ENCODE measurements at regions not wholly inside any gene's neighbourhood (a gene's known extent, or its start where the extent isn't known, plus 50 kb on each side); places are given as distances from the start of the nearest gene placed in this dataset.

DNA sequence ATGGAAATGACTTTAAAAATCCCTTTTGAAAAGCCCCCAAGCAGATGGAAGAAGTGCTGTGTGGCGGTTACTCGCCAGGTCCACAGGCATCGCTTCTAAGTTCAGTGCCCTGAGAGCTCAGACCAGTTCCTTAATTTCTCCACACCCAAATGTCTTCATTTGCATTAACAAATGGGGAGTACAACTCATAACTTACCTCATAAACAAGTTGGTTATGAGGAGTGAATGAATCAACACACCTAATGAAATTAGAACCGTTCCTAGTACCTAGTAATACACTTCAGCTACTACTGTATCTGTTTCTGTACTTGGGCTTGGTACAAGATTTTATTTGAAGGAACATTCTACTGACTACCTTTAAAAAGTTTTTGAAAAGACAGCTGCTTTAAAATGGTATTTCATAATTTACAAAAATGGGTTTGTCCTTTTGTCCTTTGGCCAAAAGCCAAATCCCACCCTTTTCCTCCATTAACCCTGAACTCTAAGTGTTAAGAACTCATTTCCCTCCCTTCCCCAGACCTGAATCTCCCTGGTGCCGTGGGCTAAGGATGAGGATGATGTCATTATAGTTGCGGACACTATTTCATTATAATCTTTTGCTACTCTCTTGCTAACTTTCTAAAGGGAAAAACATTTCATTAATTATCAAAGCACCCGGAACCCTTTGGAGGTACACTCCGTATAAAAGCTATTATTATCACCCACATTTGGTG lies 221.5 kb upstream of the CELF2 start:
- DNase-seq: no peak
- intact Hi-C loops (cut with DNase I): loop anchor here in 1 of 2 donors (10.0 kb wide), 1 partner anchor 239 kb away; no protein-coding TSS in a partner anchor
- ATAC-seq: peak; percentile 53 to 72

DNA sequence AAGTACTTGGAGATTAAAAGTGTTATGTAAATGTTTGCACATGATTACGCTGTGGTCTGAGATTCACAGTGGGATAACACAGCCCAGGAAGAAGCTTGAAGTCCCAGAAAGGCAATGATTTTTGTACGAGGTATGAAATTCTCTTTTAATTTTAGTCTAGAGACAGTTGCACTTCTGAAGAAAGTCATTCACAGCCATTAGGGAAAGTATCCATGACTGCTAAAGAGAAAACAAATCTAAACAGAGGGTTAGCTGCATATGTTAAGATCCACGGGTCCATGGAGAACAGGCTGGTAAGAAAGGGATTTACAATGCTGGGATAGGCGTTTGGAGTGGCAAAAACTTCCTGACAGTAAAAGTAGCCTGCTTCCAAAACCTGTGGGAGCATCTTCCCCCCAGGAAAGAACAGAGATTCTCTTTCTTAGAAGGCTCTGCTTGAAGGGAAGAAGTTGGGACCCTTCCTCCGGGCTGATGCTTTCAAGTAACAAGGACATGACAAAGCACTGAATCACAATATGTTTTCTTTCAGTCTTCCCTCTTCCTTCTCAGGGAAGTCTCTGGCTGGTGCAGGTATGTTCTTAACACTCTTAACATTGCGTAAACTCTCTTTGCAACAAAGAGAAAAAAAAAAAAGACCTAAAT lies 220.8 kb upstream of the CELF2 start:
- intact Hi-C loops (cut with DNase I): loop anchor here in 1 of 2 donors (10.0 kb wide), 1 partner anchor 238 kb away; no protein-coding TSS in a partner anchor
- ATAC-seq: peak in 1 of 2 donors; percentile 72
- no peak for DNase-seq

DNA sequence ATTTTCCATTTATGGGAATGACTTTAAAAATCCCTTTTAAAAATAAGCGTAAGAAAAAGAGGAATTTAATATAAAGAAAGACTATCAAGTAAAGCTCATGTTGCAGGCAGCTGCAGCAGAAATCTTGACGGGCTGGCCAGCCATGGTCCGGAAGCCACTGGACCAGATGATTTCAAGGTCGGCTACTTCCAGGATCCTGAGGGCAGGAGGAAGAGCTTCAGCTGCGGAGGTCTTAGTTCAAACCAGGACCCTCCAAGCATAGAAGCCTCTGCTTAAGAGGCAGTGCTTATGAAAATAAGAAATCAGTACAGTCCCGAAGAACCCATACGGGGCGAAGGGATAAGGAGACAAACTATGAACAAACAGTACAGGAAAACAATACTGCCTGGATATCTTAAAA lies 220.2 kb upstream of the CELF2 start:
- DNase-seq: no peak
- peak in 1 of 2 donors; percentile 31 for ATAC-seq
- intact Hi-C loops (cut with DNase I): loop anchor here in 1 of 2 donors (10.0 kb wide), 1 partner anchor 237 kb away; no protein-coding TSS in a partner anchor

DNA sequence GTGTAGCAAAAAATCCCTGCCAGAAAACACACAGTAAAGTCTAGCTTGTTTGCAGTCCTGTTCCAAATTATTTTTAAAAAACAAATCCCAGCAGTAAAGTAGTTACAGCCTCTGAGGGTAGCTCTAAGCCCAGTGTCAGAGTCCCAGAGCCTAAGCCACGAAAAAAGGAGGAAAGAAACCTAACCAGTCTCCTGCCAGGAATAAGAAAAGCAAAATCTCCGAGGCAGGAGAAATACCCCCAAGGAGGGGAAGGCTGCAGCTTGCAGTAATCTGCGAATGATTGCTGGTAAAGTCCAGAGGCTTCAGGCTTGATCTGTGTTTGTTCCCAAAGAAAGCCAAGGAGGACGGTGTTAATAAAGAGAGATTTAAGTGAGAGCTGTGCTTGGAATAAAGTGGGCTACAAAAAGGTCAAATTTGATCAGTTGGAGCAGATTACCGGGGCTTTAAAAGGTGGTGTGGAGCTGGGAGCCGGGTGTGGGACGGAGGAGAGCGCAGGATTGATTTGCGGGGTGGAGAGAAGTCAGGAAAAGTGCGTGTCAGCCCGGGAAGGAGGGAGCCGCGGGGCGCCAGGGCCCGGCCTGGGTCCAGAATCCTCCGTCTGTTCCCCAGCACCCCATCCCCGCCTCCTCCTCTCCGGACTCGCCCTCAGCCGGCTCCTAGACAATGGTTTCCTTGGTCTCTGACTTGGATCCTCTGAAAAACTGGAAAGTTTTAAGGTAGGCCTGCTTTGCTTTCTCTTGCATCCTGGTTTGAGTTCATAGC lies 219.4 kb upstream of the CELF2 start:
- DNase-seq (peak; percentile 39), ATAC-seq (peak; percentile 23 to 60)
- intact Hi-C loops (cut with DNase I): loop anchor here in 1 of 2 donors (10.0 kb wide), 1 partner anchor 237 kb away; no protein-coding TSS in a partner anchor

DNA sequence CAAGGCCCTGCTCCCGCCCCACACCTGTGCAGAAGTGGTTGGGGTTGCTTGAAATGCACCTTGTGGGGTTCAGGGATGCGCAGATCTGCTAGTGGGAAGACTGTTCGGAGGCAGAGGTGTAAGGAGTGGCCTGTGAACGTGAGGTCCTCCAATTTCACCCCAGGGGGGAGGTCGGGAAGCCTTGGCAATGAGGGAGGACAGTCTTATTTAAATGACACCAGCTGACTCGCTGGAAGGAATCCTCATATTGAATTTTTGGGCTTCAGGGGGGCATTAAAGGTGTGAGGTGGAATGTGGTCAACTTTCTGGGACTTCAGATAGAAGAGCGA lies 218.8 kb upstream of the CELF2 start:
- intact Hi-C loops (cut with DNase I): loop anchor here in 1 of 2 donors (10.0 kb wide), 1 partner anchor 236 kb away; no protein-coding TSS in a partner anchor
- DNase-seq (no peak), ATAC-seq (peak; percentile 1 to 8)

DNA sequence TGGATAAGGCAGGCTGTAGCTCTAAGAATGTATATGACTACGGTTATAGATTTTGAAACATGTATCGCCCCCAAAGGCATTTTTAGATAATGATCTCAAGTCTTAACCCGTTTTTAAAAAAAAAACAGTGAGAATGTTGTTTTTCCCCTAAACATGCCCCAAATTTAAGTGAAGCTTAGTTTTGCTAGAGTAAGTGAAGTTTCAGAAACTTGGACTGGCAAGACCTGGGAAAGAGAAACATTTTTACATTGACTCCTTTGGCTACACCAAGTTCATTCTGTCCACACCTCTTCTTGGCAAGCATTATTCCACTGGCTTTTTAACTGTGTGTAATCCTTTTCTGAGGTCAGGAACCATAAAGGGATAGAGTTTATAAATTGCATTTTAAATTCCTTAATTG lies 216.7 kb upstream of the CELF2 start:
- intact Hi-C loops (cut with DNase I): loop anchor here in 1 of 2 donors (5.0 kb wide), 1 partner anchor 111 kb away; no protein-coding TSS in a partner anchor
- ATAC-seq: no peak
- DNase-seq: no peak

DNA sequence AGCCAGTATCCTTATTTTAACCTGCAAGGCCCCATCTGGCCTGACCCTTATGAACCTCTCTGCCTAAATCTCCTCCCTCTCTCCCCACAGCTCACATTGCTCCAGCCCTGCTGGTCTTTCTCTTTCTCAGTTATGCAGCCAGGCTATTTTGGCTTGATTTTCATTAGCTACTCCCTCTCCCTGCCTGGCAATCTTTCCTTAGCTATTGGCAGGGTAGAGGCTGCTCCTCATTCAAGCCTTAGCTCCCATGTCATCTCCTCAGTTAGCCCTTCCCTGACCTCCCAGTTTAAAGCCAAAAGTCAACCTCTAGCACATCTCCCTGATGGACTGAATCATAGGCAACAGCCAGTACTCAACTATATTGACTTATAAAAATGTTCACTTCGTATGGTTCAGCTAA lies 214.4 kb upstream of the CELF2 start:
- intact Hi-C loops (cut with DNase I): loop anchor here in 1 of 2 donors (5.0 kb wide), 1 partner anchor 109 kb away; no protein-coding TSS in a partner anchor
- DNase-seq (peak; percentile 40), ATAC-seq (peak; percentile 89 to 90)

DNA sequence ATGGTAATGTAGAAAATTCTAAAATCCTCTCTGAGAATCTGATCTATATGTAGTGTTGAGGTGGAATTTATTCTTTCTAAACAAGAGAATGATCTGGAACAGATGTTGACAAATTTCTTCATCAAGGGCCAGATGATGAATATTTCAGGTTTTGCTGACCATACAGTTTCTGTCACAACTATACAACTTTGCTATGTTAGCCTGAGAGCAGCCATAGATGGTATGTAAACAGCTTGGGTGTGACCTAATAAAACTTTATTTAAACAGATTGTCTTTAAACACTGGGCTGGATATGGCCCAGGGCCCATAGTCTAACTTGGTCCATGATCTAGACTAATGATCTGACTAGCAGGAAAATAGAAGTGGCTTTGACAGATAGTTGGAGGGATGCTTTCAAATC lies 213.6 kb upstream of the CELF2 start:
- no peak for DNase-seq
- intact Hi-C loops (cut with DNase I): loop anchor here in 1 of 2 donors (5.0 kb wide), 1 partner anchor 108 kb away; no protein-coding TSS in a partner anchor
- no peak for ATAC-seq

DNA sequence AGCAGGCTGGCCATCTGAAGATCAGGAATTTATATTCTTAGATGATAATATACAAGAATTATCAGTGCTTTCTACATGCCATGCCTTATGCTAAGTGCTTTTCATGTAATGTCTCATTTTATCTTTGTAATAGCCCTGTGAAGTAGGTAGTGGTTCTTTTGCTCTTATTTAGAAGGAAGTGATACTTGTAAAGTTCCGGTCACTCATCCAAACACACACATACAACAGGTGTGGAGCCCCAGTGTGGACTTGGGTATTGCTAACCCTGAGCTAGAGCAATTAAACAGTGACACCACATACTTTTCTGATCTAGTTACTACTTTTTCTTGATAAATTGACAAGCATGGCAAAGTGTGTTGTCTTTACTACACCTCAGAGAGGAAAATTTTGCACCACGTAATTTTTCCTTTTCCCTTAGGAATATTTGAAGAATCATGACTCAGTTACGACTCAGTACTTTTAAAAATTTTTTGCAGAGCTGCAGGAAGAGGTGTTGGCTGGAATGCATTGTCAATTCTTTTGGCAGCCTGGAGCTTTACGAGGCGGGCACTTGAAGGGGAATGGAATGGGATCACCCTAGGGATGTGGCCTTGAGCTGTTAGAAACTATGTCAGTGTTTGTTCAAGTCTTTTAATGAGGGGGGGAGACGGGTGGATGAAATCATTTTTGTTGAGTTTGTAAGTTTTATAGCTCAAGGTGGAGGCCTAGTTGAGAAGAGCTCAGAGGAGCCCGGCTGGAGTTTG lies 212.5 kb upstream of the CELF2 start:
- no peak for DNase-seq
- peak; percentile 17 to 56 for ATAC-seq
- intact Hi-C loops (cut with DNase I): loop anchor here in 1 of 2 donors (5.0 kb wide), 1 partner anchor 107 kb away; no protein-coding TSS in a partner anchor

DNA sequence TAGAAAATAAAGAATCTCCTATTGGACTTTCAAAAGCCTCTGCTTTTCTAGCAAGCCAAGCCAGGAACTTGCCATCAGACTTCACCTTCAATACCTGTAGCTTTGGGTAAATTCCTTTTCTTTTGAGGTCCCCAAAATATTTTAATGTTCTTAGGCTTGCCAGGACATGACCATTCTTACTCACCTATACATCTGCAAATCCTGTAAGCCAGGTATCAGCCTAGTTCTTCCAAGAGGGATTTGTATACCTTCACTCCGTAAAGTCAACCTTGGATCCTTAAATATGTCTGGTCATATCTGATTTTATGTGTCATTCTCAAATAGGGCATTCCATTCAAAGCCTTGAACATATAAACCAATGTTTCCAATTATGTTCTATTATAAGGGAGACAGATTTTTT lies 210.6 kb upstream of the CELF2 start:
- no peak for DNase-seq
- intact Hi-C loops (cut with DNase I): no loop called here
- no peak for ATAC-seq

DNA sequence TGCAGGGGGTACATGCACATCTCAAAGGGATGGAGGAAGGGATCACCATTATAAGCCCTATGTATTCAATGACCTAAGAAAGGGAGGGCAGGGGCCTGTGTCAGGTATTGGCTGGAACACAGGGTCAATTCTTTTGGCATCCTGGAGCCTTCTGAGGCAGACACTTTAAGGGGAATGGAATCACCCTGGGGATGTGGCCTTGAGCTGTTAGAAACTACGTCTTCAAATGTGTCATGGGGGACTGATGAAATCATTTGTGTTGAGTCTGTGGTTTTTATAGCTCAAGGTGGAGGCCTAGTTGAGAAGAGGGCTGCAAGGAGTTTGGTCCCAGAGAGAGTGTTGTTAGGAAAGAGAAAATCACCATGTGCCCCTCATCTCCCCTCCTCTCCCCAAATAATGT lies 206.1 kb upstream of the CELF2 start:
- intact Hi-C loops (cut with DNase I): no loop called here
- ATAC-seq: no peak
- DNase-seq: no peak

DNA sequence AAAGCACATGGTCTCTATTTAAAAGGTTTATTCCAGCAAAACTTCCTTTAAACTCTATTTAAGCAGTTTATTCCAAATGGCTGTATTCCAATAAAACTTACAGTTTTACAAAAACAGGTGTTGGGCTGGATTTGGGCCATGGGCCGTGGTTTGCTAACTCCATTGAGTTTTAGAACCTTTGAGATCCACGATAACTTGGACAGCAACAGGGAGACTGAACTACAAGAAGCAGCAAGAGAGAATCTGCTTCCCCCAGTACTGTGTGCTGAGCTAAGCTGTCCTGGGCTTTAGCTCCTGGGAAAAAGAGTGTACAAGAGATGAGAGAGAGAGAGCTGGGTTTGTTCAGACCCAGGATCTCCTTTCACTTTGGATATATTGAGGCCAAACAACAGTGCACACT lies 204.0 kb upstream of the CELF2 start:
- no peak for ATAC-seq
- intact Hi-C loops (cut with DNase I): no loop called here
- no peak for DNase-seq

DNA sequence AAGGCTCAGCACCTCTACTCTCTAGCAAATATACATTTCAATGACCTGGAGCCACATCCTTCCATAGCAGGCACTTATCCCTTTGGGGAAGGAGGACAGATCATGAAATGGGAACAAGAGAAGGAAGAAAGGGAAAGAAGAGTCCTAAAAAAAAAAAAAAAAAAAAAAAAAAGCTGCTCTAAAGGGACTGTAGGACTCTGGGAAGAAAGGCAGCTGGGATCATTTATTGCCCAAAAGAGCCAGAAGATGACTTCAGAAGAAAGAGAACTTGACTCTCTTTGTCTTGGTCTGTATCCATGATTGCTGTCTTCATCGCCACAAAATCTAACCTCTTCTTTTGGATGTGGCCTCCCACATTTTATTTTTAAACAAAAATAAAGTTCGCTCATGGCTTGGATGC lies 203.6 kb upstream of the CELF2 start:
- ATAC-seq (no peak), DNase-seq (no peak)
- intact Hi-C loops (cut with DNase I): no loop called here

DNA sequence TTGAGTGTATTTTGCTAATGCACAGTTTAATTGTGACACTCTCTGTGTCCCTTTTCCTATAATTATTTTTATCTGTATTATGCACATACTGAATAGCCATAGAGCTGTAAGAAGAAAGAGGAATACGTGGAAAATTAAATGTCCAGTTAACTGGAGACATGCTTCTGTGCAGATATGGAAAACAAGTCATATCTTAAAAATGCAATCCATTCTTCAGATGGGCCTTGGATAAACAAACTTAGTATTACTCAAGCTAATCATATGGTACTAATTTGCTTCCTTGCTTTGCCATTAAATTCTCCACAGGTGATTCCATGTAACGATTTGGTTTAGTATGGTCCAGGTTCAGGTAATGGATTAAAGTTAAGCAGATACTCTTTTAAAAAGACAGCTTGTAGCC lies 201.2 kb upstream of the CELF2 start:
- DNase-seq: no peak
- ATAC-seq: no peak
- intact Hi-C loops (cut with DNase I): no loop called here

DNA sequence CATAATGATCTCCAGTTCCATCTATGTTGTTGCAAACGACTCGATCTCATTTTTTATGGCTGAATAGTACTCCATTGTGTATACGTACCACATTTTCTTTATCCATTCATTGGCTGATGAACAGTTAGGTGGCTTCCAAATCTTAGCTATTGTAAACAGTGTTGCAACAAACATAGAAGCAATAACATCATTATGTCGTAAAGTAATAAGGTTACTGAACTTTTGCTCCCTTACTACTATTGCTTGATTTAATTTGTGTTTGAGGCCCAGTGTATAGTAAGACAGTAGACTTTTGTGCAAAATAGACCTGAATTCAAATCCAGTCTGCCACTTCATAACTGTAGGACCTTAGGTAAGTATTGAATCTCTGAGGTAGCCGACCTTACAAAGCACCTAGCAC lies 200.1 kb upstream of the CELF2 start:
- DNase-seq: no peak
- intact Hi-C loops (cut with DNase I): no loop called here
- ATAC-seq: no peak

DNA sequence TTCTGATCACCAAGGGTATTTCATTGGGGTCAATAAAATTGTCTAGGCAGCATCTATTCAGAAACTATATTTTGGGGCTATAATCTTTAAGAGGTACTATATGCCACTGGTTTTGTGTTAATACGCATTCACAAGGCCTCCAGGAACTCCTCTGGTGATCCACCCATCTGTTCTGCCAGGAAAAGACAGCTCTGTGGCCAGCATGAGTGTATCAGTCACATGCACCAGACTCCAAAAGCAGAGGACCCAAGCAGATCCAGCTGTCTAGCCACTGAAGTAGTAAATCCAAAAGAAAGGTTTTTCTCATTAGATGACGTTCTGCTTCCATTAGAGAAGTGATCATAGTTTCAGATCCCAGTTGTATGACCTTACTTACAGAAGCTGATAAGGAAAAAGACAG lies 199.6 kb upstream of the CELF2 start:
- peak; percentile 42 for DNase-seq
- ATAC-seq: peak; percentile 53 to 82
- intact Hi-C loops (cut with DNase I): no loop called here

DNA sequence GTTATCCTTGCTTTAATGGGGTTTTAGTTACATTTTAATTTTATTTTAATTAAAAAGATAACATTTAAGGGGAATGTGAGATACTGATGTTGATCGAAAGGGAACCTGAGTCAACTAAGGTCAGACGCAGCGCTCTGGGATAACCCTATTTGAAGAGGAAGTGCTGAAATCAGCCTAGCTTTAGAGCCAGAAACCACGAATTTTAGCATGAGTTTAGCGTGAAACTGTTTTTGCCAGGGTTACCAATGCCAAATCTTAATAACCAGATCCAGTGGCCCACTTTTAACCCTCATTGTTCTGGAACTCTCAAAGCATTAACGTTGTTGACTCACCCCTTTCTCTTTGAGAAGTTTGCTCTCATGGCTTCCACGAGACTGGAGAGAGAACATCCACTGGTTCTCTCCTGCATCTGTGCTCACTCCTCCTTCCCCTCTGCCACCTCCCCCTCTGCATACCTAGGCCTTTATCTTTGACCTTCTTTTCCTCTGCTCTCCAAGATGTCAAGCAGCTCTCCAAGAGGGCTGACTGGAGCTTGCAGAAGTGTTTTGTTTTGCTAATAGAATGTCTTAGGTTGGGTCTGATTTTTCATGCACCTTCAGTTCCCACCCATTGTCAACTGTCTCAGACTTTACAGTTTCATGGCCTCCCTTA lies 198.3 kb upstream of the CELF2 start:
- DNase-seq: no peak
- intact Hi-C loops (cut with DNase I): no loop called here
- peak; percentile 55 to 58 for ATAC-seq

DNA sequence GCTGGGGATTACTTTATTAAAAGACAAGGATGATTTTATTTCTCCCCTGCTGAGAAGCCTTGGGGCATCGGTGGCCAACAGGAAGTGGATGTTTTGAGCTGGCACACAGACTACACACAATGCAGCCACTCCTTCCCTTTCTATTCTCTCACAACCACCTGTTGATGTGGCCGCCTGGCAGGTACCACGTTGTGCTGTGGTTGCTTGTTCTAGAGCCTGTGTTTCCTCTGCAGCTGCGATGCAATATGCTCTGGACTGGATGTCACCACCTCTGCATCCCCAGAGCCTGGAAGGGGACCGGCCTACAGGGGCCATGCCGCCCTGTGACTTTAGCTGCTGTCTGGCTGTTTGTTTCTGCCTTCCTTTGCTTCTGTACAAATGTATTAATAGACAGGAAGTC lies 195.7 kb upstream of the CELF2 start:
- ATAC-seq (no peak), DNase-seq (no peak)
- intact Hi-C loops (cut with DNase I): loop anchor here in 1 of 2 donors (10.0 kb wide), 1 partner anchor 193 kb away; the partner anchor contains the start of gene CELF2
